ENCODE measurements at regions not wholly inside any gene's neighbourhood (a gene's known extent, or its start where the extent isn't known, plus 50 kb on each side); places are given as distances from the start of the nearest gene placed in this dataset.

- no peak for DNase-seq (ENCODE audit: low spot score)
Observed at GRCh38 chr14:98018628-98019027, 1221.4 kb downstream of the VRK1 start.

DNA sequence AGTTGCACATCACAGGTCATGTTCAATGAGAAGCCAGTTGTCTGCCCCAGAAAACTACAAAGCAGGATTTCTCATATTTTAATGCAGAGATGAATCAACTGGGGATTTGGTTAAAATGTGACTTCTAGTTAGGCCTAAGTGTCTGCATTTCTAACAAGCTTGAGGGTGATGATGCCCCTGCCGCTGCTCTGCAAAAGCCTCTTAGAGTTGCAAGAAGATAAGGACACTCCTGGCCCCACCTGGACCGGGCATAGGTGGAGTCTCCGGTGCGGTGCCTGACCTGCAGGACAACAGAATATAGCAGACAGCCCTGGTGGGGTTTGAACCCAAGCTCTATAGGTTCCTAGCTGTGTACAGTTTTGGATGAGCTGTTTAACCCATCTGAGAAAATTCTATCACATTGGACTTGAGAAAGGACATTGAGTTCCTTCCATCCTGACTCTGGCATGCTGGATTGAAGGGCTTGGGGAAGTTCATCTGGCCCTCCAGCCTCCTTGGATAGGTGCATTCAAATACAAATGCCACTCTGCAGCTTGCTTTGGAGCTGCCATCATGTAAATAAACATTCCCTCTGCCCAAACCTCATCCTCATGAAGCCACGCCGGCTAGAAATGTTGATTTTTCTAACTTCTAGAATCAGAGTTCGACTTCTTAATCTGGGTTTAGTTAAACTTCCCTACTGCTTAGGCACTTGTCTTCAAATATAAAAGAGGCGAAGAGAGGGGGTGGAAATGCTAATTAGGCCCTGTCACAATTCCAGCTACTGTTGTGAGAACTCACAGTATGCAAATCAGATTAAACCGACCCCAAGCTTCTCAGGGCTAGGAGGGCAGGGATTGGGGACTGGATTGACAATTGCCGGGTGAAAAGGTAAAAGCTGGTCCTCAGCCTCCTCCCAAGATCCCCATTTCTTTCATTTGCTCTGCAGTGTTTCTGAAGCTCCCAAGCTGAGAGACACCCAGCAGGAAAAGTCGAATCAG, 1225.6 kb downstream of the VRK1 start:
- DNase-seq (ENCODE audit: low spot score) = no peak

- DNase-seq (ENCODE audit: low spot score) = no peak
Observed at GRCh38 chr14:98028162-98028561, 1231.0 kb downstream of the VRK1 start.

- DNase-seq (ENCODE audit: low spot score) = no peak
Observed at GRCh38 chr14:98035396-98035795, 1236.6 kb downstream of the BCL11B start.

DNA sequence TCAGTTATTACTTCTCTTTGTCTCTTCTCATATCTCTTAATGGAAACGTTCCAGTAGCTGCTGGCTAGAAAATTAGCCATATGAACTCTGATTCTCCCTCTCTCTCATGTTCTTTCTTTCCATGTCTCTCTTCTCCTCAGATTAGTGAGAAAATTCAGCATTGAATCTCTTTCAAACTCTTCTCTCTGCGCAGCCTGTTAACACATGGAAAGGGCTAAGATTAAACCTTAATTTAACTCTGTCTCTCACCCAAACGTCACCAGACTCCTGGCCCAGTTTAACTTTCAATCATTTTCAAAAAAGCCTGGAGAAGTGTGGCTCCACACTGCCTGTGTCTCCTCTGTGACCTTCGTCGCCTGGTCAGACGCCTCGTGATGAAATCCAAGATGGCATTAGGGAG, 1234.2 kb downstream of the BCL11B start:
- no peak for DNase-seq (ENCODE audit: low spot score)

- no peak for DNase-seq (ENCODE audit: low spot score)
Observed at GRCh38 chr14:98056946-98057345, 1215.1 kb downstream of the BCL11B start.

DNA sequence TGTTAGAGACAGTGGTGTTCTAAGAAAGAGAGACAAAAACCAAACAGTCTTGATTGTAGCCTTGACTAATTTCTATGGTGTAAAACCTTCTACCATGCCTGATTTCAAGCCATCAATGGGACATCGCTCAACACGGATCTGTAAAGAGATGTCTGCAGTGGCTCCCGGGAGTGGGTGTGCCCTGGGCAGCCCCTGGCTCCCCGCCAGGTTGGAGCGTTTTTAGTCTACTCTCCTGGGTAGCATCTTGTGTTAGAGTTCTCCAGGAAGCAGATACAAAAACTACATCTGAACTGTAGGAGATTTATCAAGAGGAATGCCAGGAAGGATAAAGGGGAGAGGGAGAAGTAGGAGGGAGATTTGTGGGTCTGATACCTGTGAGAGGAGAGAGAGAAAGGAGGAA, 1212.9 kb downstream of the BCL11B start:
- DNase-seq (ENCODE audit: low spot score) = no peak

GRCh38 chr14:98062083-98062482, 1209.9 kb downstream of the BCL11B start:
- no peak for DNase-seq (ENCODE audit: low spot score)

DNA sequence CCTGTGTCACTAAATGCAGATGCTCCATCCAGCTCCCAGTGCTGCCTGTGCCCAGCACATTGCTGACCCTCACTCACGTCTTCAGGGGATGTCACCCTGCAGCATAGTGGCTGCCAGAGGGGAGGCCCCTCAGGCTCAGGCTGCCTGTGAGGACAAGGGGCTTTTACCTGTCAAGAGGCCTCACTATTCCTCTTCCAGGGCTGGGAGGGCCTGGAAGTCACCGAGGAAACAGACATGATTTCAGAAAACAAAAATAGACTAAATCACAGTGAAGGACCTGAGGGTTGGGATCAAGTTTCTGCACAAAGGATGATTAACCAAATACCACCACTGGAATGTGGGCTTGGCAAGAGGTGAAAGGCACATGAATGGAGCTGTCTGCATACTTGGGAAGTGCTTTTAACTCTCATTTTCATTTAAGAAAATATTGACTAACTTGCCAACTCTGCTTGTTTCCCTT, 1202.3 kb downstream of the BCL11B start:
- DNase-seq (ENCODE audit: low spot score) = no peak

- no peak for DNase-seq (ENCODE audit: low spot score)
Observed at GRCh38 chr14:98070536-98070935, 1201.5 kb downstream of the BCL11B start.

DNA sequence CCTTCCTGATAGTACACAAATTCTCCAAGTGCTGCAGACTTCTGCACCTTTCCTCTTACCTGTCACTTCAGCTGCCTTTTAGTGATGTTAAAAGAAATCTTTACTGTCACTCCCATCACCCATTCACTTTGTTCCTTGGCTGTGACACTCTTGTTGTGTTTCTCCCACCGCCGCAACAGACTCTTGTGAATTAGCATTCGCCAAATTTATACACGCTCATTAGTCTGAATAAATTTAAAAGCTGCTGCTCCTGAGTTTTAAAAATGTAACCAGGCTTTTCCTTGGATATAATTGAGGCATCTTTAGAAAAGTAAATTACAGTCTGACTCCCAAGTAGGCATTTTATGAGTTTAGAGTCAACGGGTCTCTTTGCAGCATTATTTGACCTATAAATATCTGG, 1197.9 kb downstream of the BCL11B start:
- DNase-seq (ENCODE audit: low spot score) = no peak

- no peak for DNase-seq (ENCODE audit: low spot score)
Observed at GRCh38 chr14:98077176-98077575, 1194.8 kb downstream of the BCL11B start.

- DNase-seq (ENCODE audit: low spot score) = no peak
Observed at GRCh38 chr14:98082833-98083232, 1189.2 kb downstream of the BCL11B start.

GRCh38 chr14:98085751-98086150, 1186.2 kb downstream of the BCL11B start:
- no peak for DNase-seq (ENCODE audit: low spot score)

DNA sequence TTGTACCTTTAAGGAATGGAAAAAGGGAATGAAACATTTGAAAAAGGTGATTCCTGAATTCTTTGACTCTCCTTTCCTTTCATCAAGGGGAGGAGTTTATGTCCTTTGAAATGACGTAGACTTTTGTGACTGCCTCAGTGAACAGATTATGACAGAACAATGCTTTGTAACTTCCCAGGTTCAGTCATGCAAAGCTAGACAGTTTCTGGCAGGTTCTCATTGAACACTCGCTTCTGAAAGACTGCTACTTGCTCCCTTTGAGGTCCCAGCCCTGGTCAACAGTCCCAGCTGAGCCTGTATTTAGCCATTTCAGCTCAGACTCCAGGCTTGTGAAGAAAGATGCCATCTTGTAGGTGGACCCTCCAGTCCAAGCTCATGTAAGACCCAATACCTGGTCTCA, 1178.9 kb downstream of the BCL11B start:
- DNase-seq (ENCODE audit: low spot score) = no peak

- no peak for DNase-seq (ENCODE audit: low spot score)
Observed at GRCh38 chr14:98099527-98099926, 1172.5 kb downstream of the BCL11B start.

DNA sequence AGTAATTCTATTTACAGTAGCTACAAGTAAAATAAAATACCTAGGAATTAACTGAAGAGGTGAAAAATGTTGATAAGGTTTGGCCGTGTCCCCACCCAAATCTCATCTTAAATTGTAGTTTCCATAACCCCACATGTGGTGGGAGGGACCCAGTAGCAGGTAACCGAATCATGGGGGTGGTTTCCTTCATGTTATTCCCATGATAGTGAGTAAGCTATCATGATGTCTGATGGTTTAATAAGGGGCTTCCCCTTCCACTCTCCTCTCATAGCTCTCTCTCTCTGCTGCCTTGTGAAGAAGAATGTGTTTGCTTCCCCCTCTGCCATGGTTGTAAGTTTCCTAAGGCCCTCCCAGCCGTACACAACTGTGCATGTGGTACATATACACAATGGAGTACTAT, 1170.7 kb downstream of the BCL11B start:
- DNase-seq (ENCODE audit: low spot score) = no peak

DNA sequence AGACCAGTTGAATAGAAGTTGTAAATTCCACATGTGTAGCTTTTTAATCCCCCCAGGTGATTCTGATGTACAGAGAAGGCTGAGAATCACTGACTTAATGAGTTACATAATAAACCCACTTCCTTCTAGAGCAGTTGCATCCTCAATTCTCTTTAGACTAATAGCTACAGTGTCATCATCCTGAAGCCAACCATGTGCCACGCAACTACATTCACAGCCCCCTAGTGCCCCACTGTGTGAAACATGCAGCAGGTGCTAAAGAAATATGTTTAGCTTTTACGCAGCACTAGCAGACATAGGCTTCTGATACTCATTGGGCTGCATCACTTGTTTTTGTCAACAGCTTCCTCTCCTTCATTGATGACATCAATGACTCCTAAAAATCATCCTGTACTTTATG, 1168.3 kb downstream of the BCL11B start:
- no peak for DNase-seq (ENCODE audit: low spot score)

GRCh38 chr14:98109326-98109725, 1162.7 kb downstream of the BCL11B start:
- DNase-seq (ENCODE audit: low spot score) = no peak

GRCh38 chr14:98112194-98112780, 1159.7 kb downstream of the BCL11B start:
- DNase-seq (ENCODE audit: low spot score) = no peak

- DNase-seq (ENCODE audit: low spot score) = no peak
Observed at GRCh38 chr14:98114122-98114895, 1157.7 kb downstream of the BCL11B start.

- DNase-seq (ENCODE audit: low spot score) = no peak
Observed at GRCh38 chr14:98114946-98115345, 1157.1 kb downstream of the BCL11B start.

DNA sequence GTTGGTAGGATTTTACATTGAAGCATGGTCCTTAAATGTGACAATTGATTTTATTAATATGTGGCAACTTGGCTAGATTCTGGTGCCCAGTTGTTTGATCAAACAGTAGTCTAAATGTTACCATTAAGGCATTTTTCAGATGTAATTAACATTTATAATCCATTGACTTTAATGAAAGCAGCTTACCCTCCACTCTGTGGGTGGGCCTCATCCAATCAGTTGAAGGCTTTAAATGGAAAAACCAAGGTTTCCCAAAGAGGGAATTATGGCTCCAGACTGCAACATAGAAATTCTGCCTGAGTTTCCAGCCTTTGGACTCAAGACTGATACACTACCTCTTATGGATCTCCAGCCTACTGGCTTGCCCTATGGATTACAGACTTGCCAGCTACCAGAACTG, 1153.2 kb downstream of the BCL11B start:
- DNase-seq (ENCODE audit: low spot score) = no peak
